HEK293 (cell line): ENCODE measurements at regions not wholly inside any gene's neighbourhood (a gene's known extent, or its start where the extent isn't known, plus 50 kb on each side); places are given as distances from the start of the nearest gene placed in this dataset.

Source experiments
- GLI2 ChIP-seq: fragments of 450-650 bp; formaldehyde crosslinking; IDR thresholded peaks from 2 replicates; pipeline ENCODE4; 2017; ENCODE audit warnings: missing biosample characterization, missing genetic modification characterization, low read depth, borderline replicate concordance
- GLI4 ChIP-seq: fragments of 450-650 bp; formaldehyde crosslinking; IDR thresholded peaks from 2 replicates; pipeline ENCODE4 v1.5.1; 2016; ENCODE audit warnings: missing biosample characterization, missing genetic modification characterization
- HOXA7 ChIP-seq: sonication (generic); formaldehyde crosslinking; IDR thresholded peaks from 2 replicates; pipeline ENCODE4 v1.8.1; 2022; ENCODE audit warnings: missing genetic modification reagents, borderline replicate concordance
- TCF7L2 ChIP-seq: IDR thresholded peaks from 2 replicates; pipeline ENCODE4 v1.6.1; 2011; ENCODE audit warnings: low read depth, mild to moderate bottlenecking, inconsistent platforms, low read length, moderate library complexity, borderline replicate concordance
- ZIC2 ChIP-seq: fragments of 450-650 bp; formaldehyde crosslinking; IDR thresholded peaks from 2 replicates; pipeline ENCODE4 v1.5.1; 2016; ENCODE audit warnings: missing biosample characterization, missing genetic modification characterization
- ZNF121 ChIP-seq: fragments of 450-650 bp; formaldehyde crosslinking; IDR thresholded peaks from 2 replicates; pipeline ENCODE4 v1.5.1; 2016; ENCODE audit warnings: missing biosample characterization, missing genetic modification characterization
- ZNF24 ChIP-seq: fragments of 450-650 bp; formaldehyde crosslinking; IDR thresholded peaks from 2 replicates; pipeline ENCODE4 v1.5.1; 2016; ENCODE audit warnings: missing biosample characterization, missing genetic modification characterization
- ZNF324 ChIP-seq: fragments of 450-650 bp; formaldehyde crosslinking; IDR thresholded peaks from 2 replicates; pipeline ENCODE4 v1.5.1; 2016; ENCODE audit warnings: missing biosample characterization, missing genetic modification characterization
- ZNF571 ChIP-seq: fragments of 450-650 bp; formaldehyde crosslinking; IDR thresholded peaks from 2 replicates; pipeline ENCODE4 v1.5.0; 2017; ENCODE audit warnings: missing biosample characterization, missing genetic modification characterization
- ZNF658 ChIP-seq: fragments of 450-650 bp; formaldehyde crosslinking; IDR thresholded peaks from 2 replicates; pipeline ENCODE4; 2016; ENCODE audit warnings: missing biosample characterization, missing genetic modification characterization
- TF ChIP-seq, protein P1 (sequence below): fragments of 450-650 bp; formaldehyde crosslinking; IDR thresholded peaks from 2 replicates; pipeline ENCODE4 v1.5.1; 2016; ENCODE audit warnings: missing biosample characterization, missing genetic modification characterization
- TF ChIP-seq, protein P2 (sequence below): fragments of 450-650 bp; formaldehyde crosslinking; IDR thresholded peaks from 2 replicates; pipeline ENCODE4 v1.5.1; 2017; ENCODE audit warnings: missing biosample characterization, missing genetic modification characterization

DNA sequence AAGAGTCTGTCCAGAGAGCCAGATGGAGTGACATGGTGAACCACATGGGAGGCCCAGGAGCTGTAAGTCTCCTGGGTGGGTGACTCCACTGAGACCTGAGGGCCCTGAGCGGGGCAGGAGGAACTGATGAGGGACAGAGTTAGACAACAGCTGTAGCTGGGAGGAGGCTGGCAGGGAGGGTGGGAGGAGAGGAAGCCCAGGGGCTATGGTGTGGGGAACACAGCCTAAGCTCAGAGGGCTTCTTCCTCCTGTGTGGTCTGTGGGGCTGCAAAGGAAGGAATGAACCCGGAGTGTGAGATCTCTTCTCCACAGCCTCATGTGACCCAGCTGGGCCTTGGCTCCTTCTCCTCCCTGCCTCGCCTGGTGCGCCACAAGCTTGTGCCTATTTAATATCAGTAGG is 395.6 kb upstream of the HS6ST1 start:
- TF ChIP-seq ZNF658 (no peak), TCF7L2 (no peak), ZNF121 (tag by site-specific recombination) (no peak), GLI2 (tag by site-specific recombination) (no peak), ZNF571 (tag by site-specific recombination) (no peak), ZNF324 (tag by site-specific recombination) (no peak), GLI4 (no peak), ZNF24 (tag by site-specific recombination) (no peak), HOXA7 (CRISPR knock-in tag) (no peak), ZIC2 (tag by site-specific recombination) (no peak)
- TF ChIP-seq, protein P1, sequence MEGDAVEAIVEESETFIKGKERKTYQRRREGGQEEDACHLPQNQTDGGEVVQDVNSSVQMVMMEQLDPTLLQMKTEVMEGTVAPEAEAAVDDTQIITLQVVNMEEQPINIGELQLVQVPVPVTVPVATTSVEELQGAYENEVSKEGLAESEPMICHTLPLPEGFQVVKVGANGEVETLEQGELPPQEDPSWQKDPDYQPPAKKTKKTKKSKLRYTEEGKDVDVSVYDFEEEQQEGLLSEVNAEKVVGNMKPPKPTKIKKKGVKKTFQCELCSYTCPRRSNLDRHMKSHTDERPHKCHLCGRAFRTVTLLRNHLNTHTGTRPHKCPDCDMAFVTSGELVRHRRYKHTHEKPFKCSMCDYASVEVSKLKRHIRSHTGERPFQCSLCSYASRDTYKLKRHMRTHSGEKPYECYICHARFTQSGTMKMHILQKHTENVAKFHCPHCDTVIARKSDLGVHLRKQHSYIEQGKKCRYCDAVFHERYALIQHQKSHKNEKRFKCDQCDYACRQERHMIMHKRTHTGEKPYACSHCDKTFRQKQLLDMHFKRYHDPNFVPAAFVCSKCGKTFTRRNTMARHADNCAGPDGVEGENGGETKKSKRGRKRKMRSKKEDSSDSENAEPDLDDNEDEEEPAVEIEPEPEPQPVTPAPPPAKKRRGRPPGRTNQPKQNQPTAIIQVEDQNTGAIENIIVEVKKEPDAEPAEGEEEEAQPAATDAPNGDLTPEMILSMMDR (tag by site-specific recombination) = no peak
- TF ChIP-seq, protein P2, sequence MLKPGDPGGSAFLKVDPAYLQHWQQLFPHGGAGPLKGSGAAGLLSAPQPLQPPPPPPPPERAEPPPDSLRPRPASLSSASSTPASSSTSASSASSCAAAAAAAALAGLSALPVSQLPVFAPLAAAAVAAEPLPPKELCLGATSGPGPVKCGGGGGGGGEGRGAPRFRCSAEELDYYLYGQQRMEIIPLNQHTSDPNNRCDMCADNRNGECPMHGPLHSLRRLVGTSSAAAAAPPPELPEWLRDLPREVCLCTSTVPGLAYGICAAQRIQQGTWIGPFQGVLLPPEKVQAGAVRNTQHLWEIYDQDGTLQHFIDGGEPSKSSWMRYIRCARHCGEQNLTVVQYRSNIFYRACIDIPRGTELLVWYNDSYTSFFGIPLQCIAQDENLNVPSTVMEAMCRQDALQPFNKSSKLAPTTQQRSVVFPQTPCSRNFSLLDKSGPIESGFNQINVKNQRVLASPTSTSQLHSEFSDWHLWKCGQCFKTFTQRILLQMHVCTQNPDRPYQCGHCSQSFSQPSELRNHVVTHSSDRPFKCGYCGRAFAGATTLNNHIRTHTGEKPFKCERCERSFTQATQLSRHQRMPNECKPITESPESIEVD (tag by site-specific recombination) = no peak
